Skin epidermis (tissue), 12 donors: ENCODE measurements at regions not wholly inside any gene's neighbourhood (a gene's known extent, or its start where the extent isn't known, plus 50 kb on each side); places are given as distances from the start of the nearest gene placed in this dataset.
"Not testable (repeated sequence)": the region's sequence is repeated elsewhere in the genome, so short reads cannot be mapped to it uniquely, and the experiment has no call there.

Source experiments
- H3K27ac ChIP-seq, 21 experiments: fragments of 200-600 bp; sonication (generic) in 11 of 21; one replicate each; pipeline ENCODE4 v1.5.0; 2020; ENCODE audit warnings: mild to moderate bottlenecking in 3 of 21, inconsistent platforms in 2 of 21, moderate library complexity in 2 of 21
- H3K4me3 ChIP-seq, 7 experiments: fragments of 200-600 bp; sonication (generic) in 2 of 7; one replicate each; pipeline ENCODE4 v1.5.0; 2020; ENCODE audit warnings: inconsistent platforms in 2 of 7, mild to moderate bottlenecking in 2 of 7, moderate library complexity in 1 of 7

- no peak overlapping the region for H3K4me3 ChIP-seq
- no peak overlapping the region for H3K27ac ChIP-seq
These were observed 204.2 kb upstream of the GPRIN3 start for GRCh38 chr4:89511776-89512175.

DNA sequence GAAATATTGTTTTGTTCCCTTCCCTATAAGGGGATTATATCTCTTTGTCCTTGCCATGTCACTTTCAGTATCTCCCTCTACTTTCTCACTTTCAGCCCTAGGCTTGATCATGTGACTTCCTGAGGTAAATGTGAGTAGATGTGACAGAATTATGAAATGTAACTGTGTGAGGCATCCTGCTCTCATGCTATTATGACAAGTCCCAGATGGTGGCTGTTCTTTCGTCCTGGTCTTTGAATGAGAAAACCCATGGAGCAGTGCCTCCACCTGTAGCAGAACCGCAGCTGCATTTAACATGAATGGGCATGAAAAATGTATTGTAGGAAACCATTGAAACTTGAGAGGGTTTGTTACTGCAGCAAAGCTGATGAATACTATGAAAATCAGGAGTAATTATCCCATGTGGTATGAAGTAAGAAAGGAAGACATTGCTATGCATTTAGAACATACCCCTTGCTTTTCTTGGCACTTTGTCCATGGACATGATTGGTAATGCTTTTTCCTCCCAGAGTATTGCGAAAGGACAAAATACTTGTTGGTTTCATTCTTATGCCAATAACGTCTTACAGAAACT is 202.2 kb upstream of the GPRIN3 start:
- no peak overlapping the region for H3K27ac ChIP-seq
- no peak overlapping the region for H3K4me3 ChIP-seq

DNA sequence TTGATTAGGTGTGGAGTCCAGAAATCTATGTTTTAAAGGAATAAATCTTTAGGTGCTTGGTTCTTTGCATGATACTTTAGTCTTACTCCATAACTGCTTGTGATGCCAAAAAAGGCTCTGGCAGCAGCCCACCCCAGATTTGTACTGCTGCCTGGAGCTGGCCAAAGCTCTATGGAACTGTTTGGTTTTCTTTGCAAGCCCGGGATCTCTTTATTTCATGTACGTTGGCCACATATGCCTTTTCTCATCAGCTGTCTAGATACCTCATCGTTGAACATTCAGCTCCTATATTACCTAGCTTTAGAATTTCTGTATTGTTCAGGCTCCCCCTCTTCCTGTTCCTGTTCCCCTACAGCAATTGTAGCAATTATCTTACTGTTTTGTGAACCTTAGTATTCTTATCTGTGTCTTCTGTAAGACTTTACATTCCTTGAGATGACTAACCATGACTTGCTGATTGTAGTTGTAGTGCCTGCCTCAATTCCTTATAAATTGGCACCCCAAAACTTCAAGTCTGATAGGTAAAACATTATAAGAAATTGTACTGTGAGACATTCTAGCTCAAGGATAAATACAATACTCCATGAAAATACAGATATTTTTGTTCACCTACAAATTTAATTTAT is 199.4 kb upstream of the GPRIN3 start:
- Histone ChIP-seq H3K27ac (no peak overlapping the region), H3K4me3 (no peak overlapping the region)

- no peak overlapping the region for H3K27ac ChIP-seq
These were observed 195.0 kb upstream of the GPRIN3 start for GRCh38 chr4:89502581-89502980.

DNA sequence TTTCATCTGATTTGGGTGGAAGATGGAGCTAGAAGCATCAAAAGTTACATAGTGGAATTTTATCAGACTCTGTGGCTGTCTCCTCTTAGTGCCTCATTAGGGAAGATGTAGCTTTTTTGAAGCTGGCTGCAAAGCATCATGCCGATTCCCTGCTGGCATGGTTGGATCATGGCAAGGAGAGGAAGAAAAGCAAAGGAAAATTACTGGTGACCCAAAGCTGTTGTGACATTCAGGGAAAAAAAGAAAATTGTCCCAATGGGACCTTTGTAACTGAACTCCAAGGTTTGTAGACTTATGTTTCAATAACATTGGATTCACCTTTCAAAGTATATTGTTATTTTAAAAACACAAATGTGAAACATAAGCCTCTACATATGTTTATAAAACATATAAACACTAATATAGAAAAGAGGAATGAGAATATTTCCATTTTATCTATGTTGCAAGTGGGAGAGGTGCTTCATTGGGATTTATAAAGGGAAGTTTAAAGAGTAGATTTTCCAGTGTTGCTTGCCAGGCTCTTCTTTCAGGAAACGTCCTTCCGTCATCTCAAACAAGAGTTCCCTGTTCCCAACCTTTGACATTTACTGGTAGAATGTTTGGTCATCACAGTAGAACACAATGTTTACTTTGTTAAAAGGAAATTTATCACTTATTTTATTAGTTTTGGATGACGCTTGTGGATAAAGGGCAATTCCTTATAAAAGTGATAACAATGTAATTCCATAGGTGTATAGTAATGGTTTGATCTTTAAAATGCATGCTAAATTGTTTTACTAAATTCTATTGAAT is 190.1 kb upstream of the GPRIN3 start:
- Histone ChIP-seq H3K27ac (peak overlapping the region in 5 of 21 experiments; percentile 8 to 47 (median 30)), H3K4me3 (no peak overlapping the region)

More at GRCh38 chr4:89502581-89502980, 195.0 kb upstream of the GPRIN3 start:
- H3K4me3 ChIP-seq = no peak overlapping the region

GRCh38 chr4:89496851-89497250 is 189.3 kb upstream of the GPRIN3 start:
- Histone ChIP-seq H3K4me3 (no peak overlapping the region), H3K27ac (peak overlapping the region in 3 of 21 experiments; percentile 8 to 31 (median 30))

DNA sequence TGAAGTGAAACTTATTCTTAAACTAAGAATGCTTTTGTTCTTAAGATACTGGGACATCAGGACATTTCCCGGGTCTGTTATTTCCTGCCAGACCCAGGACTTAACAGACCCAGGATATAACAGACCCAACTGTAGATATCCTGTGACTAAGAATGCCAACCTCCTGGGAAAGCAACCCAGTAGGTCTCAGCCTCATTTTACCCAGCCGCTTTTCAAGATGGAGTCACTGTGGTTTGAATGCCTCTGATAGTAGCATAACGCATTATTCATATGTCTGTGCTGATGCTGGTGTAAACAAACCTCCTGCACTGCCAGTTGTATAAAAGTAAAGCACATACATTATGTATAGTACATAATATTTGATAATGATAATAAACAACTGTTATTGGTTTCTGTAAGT is 185.8 kb upstream of the GPRIN3 start:
- Histone ChIP-seq H3K4me3 (no peak overlapping the region), H3K27ac (peak overlapping the region in 1 of 21 experiments; percentile 39)

DNA sequence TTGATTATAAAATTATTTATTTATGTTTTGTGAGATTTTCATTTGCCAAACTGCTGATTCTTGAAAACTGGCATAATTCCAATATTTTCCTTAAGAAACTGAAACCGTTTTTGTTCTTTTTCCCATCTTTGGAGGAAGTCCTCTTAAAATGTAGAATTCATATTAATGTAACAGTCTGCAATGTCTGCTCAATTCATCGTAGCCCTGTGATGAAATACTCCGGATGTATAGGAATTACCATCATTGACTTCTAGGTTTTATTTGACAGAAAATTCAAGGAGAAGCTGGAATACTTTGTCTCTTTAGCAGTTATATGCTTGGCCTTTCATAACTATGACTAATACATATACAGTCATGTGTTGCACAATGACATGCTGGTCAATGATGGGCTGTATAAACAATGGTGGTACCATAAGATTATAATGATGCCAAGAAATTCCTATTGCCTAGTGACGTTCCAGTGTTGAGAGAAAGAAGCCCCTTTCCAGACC is 185.0 kb upstream of the GPRIN3 start:
- Histone ChIP-seq H3K27ac (no peak overlapping the region), H3K4me3 (no peak overlapping the region)

DNA sequence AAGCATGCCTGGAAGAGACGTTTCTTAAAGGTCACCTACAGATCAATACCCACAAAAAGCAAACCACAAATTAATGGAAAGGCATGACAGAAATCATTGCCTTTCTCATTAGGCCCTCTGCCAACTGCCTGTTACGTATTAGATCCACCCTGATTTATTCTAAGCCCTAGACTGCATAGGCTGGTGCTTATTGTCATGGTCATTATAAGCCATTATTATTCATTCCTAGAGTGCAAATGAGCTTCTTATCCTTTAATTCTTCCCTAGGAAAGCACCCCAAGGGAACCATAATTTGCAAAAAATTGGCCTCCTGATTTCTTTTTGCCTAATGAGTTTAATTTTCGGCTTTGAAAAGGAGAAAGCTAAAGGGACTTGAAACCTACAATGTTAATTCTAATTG is 184.2 kb upstream of the GPRIN3 start:
- H3K4me3 ChIP-seq = no peak overlapping the region
- no peak overlapping the region for H3K27ac ChIP-seq

DNA sequence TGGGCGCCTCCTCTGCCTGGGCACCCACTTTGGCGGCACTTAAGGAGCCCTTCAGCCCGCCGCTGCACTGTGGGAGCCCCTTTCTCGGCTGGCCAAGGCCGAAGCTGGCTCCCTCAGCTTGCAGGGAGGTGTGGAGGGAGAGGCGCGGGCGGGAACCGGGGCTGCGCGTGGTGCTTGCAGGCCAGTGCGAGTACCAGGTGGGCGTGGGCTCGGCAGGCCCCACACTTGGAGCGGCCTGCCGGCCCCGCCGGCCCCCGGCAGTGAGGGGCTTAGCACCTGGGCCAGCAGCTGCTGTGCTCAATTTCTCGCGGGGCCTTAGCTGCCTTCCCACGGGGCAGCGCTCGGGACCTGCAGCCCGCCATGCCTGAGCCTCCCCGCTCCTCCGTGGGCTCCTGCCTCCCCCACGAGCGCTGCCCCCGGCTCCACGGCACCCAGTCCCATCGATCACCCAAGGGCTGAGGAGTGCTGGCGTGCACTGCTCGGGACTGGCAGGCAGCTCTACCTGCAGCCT is 182.4 kb upstream of the GPRIN3 start:
- H3K4me3 ChIP-seq, H3K27ac ChIP-seq: not testable (repeated sequence)

DNA sequence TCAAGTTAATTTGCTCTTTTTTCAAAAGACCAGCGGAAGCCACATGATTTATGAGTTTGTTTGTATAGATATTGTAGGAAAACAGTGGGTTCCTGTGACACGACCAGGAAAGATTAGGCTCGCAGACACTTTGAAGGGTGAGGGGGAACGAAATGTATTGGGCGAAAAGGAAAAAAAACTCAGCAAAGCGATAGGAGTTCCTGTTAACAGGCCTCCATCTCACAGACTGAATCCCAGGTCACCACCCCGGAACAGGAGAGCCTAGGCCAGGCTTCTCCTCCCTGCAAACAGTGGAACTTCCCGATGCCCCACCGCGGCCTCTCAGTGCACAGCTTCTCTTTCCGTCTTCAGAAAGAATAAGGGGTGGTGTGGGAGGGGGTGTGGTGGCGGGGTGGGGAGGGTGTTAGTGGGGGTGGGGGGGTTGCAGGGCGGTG is 181.8 kb upstream of the GPRIN3 start:
- Histone ChIP-seq H3K4me3 (no peak overlapping the region), H3K27ac (peak overlapping the region in 1 of 21 experiments; percentile 1)

DNA sequence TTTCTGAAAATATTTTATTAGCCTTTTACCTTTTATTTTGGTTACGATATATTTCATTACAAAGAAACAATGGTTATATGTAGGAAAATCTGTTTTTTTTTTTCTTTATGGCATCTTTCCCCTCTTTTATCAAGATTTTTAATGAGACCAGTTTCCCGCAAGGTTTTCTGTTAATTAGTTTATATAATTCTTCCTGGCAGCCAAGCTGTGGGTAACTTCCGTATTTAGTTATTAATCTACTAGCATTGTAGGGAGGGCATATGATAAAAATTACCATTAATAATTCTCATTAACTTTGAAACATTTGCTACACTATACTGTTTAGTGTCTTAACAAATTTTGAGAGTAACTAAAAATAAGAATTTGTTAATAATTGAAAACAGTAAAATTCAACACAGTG is 181.1 kb upstream of the GPRIN3 start:
- Histone ChIP-seq H3K27ac (peak overlapping the region in 1 of 21 experiments; percentile 1), H3K4me3 (no peak overlapping the region)

DNA sequence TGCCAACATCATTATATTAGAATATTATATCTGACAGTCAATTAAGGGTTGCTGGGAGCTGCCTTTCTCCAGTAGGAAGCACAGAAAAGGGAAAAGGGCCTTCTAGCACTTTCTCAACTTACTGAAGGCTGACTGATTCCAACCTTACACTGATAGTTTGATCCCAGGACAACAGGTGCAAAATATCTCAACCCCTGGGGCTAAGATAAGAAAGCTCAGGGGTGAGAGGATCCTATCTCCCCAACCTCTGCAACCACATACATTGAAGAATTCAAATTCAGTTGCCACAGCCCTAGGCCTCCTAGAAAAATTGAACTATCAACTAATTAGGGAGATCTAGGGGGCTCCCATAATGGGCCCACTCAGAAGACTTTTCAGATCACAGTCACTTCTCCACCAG is 179.1 kb upstream of the GPRIN3 start:
- Histone ChIP-seq H3K4me3 (no peak overlapping the region), H3K27ac (peak overlapping the region in 1 of 21 experiments; percentile 1)

DNA sequence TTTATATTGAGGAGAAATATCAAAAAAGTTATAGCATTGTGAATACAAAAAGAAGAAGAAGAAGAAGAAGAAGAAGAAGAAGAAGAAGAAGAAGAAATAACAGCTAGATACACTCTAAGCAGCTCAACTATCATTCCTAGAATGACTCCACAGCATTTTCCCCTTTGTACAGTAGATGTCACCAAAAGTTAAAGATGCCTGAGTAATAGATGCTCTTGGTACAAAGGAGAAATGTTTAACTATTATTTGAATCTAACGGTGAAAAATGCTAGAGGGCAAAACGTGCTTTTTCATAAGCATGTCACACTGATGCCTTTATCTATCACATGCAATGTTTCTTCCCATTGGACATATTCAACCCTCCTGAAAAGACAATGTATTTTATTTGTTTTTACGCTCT is 178.4 kb upstream of the GPRIN3 start:
- Histone ChIP-seq H3K4me3 (no peak overlapping the region), H3K27ac (no peak overlapping the region)

DNA sequence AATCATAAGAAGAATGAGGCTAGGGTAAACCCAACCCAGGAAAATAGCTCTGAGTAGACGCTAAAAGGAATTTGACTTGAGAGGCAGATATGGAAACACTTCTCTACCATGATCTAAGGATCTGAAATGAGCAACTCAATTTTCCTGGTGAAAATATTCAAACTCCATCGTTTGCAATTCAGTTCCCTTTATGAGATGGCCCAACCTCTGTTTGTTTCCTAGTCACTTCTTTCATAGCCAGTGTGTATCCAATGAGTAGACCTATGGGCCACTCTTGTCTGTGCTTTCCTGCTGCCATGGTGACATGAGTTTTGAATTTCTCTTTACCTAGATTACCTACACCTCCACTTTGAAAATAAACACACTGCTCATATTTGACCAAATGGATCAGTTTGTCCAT is 176.2 kb upstream of the GPRIN3 start:
- Histone ChIP-seq H3K27ac (no peak overlapping the region), H3K4me3 (no peak overlapping the region)

DNA sequence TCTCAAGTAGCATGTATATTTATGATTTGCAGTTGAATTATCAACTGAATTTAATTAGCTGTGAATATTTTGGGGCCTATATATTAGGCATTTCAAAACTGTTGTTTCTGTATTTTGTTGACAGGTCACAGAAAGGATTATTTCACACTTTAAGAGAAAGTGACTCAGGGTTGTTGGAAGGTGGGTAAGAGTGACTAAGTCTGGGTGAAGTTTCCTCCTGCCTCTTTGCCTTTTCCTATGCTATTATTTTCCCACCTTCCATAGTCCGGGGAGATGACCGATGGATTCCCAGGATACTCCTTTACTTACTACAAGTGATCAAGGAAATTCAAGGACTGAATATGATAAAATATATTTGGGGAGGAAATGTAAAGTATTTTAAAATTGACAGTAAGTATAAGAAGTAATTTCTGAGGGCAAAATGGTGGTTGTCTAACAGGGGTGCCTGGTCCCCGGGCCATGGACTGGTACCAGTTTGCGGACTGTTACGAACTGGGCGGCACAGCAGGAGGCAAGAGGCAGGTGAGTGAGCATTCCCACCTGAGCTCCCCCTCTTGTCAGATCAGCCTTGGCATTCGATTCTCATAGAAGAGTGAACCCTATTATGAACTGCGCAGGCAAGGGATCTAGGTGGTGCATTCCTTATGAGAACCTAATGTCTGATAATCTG is 175.5 kb upstream of the GPRIN3 start:
- H3K4me3 ChIP-seq = no peak overlapping the region

GRCh38 chr4:89482251-89482650 is 174.7 kb upstream of the GPRIN3 start:
- H3K27ac ChIP-seq = no peak overlapping the region
- H3K4me3 ChIP-seq = no peak overlapping the region

More for the DNA sequence above, 175.5 kb upstream of the GPRIN3 start:
- no peak overlapping the region for H3K27ac ChIP-seq

DNA sequence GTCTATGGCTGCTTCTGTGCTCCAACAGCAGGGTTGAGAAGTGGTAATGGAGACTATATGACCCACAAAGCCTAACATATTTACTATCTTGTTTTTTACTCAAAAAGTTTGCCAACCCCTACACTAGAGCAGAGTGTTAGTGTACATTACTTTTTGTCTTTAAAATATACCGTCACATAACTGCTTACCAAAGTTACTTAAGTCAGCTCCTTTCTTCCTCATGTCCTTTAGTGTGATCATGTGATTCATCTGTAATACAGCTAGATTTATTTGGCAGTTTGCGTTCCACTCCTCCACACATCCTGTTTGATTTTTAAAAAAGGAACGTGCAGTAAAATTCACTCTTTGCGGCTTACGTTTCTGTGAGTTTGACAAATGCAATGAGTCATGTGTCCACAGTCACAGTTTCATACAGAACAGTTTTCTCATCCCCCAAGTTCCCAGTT is 162.4 kb upstream of the GPRIN3 start:
- Histone ChIP-seq H3K27ac (peak overlapping the region in 10 of 21 experiments; percentile 8 to 76 (median 50)), H3K4me3 (no peak overlapping the region)

DNA sequence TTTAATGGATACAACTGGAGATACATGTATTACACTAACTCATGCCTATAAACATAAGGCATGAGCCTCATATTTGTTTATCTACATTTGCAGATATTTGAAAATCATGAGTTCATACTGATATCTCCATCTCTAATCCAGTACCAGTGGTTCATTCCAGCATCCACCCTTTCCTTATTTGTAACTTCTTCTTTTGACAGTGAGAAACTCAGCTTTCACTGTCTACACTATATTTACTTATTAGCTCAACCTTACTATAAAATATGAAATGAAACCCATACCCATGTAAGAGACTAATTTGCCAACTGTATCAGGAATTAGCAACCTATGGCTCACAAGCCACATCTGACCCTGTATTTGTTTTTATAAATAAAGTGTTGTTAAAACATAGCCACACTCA is 161.9 kb upstream of the GPRIN3 start:
- peak overlapping the region in 10 of 21 experiments; percentile 8 to 76 (median 50) for H3K27ac ChIP-seq

DNA sequence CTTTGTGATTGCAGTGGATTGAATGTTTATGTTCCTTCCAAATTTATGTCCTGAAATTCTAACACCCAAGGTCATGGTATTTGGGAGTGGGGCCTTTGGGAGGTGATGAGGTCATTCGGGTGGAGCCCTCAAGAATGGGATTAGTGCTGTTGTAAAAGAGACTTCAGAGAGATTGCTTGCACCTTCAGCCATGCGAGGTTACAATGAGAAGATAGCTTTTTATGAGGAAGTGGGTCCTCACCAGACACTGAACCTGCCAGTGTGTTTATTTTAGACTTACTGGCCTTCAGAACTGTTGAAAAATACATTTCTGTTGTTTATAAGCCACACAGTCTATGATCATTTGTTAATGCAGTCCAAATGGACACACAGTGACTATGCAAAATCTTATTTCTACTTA is 161.0 kb upstream of the GPRIN3 start:
- H3K27ac ChIP-seq = no peak overlapping the region

More for the DNA sequence above, 161.9 kb upstream of the GPRIN3 start:
- H3K4me3 ChIP-seq = no peak overlapping the region

More for the DNA sequence above, 161.0 kb upstream of the GPRIN3 start:
- H3K4me3 ChIP-seq = no peak overlapping the region
